ENCODE measurements at regions not wholly inside any gene's neighbourhood (a gene's known extent, or its start where the extent isn't known, plus 50 kb on each side); places are given as distances from the start of the nearest gene placed in this dataset.

DNA sequence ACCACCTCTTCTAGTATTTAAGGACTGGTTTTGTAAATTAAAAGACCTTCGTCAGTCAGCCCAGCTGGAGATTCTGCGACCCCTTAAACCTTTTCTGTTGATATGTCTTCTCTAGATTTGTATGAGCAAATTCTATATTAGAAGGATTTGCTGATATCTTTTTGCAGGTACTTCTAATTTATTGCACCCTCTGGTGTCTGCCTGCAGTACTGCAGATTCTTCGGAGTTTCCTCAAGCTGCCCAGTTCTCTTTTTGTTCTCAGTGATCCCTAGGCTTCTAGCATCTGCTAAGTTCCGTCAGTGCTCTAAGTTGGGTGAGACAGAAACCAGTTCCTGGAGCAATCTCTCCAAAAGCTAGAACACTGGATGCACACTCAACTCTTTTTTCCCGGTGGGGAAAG, 545.2 kb downstream of the C4orf33 start:
- H3K27me3 ChIP-seq (ENCODE audit: control insufficient read depth, insufficient read depth, low read length): no peaks in the 10 kb centered on the region
- H3K4me3 ChIP-seq (ENCODE audit: low read depth, low read length): no peak overlapping the region
- TF ChIP-seq CTCF (IDR thresholded peaks at IDR 0.05; ENCODE audit: insufficient read depth, low read length, severe bottlenecking): peak; percentile 78
- no peaks in the 10 kb centered on the region for H3K36me3 ChIP-seq (ENCODE audit: control insufficient read depth, insufficient read depth, low read length)
- FAIRE-seq (no peak), DNase-seq (ENCODE audit: low read depth) (peak; percentile 53)

- Histone ChIP-seq H3K4me3 (ENCODE audit: low read depth, low read length) (no peak overlapping the region), H3K27me3 (ENCODE audit: control insufficient read depth, insufficient read depth, low read length) (no peaks in the 10 kb centered on the region), H3K36me3 (ENCODE audit: control insufficient read depth, insufficient read depth, low read length) (no peaks in the 10 kb centered on the region)
- FAIRE-seq (no peak), DNase-seq (ENCODE audit: low read depth) (no peak)
- TF ChIP-seq CTCF (IDR thresholded peaks at IDR 0.05; ENCODE audit: insufficient read depth, low read length, severe bottlenecking): no peak
These were observed 549.5 kb downstream of the C4orf33 start for GRCh38 chr4:129645461-129645860.

GRCh38 chr4:129668092-129668491, 572.1 kb downstream of the C4orf33 start:
- no peak for DNase-seq (ENCODE audit: low read depth)
- no peak for FAIRE-seq
- H3K27me3 ChIP-seq (ENCODE audit: control insufficient read depth, insufficient read depth, low read length): no peaks in the 10 kb centered on the region
- H3K4me3 ChIP-seq (ENCODE audit: low read depth, low read length): no peak overlapping the region
- no peaks in the 10 kb centered on the region for H3K36me3 ChIP-seq (ENCODE audit: control insufficient read depth, insufficient read depth, low read length)
- TF ChIP-seq CTCF (IDR thresholded peaks at IDR 0.05; ENCODE audit: insufficient read depth, low read length, severe bottlenecking): no peak

GRCh38 chr4:129672941-129673340, 577.0 kb downstream of the C4orf33 start:
- no peak for TF ChIP-seq CTCF (IDR thresholded peaks at IDR 0.05; ENCODE audit: insufficient read depth, low read length, severe bottlenecking)
- no peaks in the 10 kb centered on the region for H3K36me3 ChIP-seq (ENCODE audit: control insufficient read depth, insufficient read depth, low read length)
- no peak overlapping the region for H3K4me3 ChIP-seq (ENCODE audit: low read depth, low read length)
- no peak for DNase-seq (ENCODE audit: low read depth)
- no peak for FAIRE-seq
- no peaks in the 10 kb centered on the region for H3K27me3 ChIP-seq (ENCODE audit: control insufficient read depth, insufficient read depth, low read length)

DNA sequence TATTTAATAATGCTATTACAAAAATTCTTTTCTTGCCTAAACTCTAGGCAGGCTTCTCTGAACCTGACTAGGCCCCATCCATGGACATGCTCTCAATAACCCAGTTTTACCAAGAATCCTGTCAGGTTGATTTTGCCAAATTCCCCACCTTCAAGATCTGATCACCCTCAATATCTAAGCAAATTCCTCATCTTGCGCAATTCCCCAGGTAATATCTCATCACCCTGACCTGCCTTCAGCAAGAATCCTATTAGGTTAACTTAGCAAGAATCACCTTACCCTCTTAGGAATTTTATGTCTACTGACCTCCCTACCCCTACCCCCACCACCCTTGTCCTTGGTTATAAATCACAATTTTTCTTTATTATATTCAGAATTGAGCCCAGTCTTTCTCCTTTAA, 579.1 kb downstream of the C4orf33 start:
- no peak for TF ChIP-seq CTCF (IDR thresholded peaks at IDR 0.05; ENCODE audit: insufficient read depth, low read length, severe bottlenecking)
- no peaks in the 10 kb centered on the region for H3K36me3 ChIP-seq (ENCODE audit: control insufficient read depth, insufficient read depth, low read length)
- DNase-seq (ENCODE audit: low read depth) (no peak), FAIRE-seq (no peak)
- H3K27me3 ChIP-seq (ENCODE audit: control insufficient read depth, insufficient read depth, low read length): no peaks in the 10 kb centered on the region
- no peak overlapping the region for H3K4me3 ChIP-seq (ENCODE audit: low read depth, low read length)

DNA sequence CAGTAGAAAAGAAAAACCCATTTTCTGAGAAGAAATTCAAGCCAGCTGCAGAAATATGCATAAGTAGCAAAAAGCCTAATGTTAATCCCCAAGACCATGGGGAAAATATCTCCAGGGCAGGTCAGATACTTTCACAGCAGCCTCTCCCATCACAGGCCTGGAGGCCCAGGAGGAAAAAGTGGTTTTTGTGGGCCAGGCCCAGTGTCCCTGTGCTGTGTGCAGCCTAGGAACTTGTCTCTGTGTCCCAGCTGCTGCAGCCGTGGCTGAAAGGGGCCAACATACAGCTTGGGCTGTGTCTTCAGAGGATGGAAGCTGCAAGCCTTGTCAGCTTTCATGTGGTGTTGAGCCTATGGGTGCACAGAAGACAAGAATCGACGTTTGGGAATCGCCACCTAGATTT, 581.0 kb downstream of the C4orf33 start:
- H3K27me3 ChIP-seq (ENCODE audit: control insufficient read depth, insufficient read depth, low read length): no peaks in the 10 kb centered on the region
- no peaks in the 10 kb centered on the region for H3K36me3 ChIP-seq (ENCODE audit: control insufficient read depth, insufficient read depth, low read length)
- no peak for TF ChIP-seq CTCF (IDR thresholded peaks at IDR 0.05; ENCODE audit: insufficient read depth, low read length, severe bottlenecking)
- no peak overlapping the region for H3K4me3 ChIP-seq (ENCODE audit: low read depth, low read length)
- DNase-seq (ENCODE audit: low read depth) (no peak), FAIRE-seq (no peak)
